ENCODE measurements at regions not wholly inside any gene's neighbourhood (a gene's known extent, or its start where the extent isn't known, plus 50 kb on each side); places are given as distances from the start of the nearest gene placed in this dataset.

DNA sequence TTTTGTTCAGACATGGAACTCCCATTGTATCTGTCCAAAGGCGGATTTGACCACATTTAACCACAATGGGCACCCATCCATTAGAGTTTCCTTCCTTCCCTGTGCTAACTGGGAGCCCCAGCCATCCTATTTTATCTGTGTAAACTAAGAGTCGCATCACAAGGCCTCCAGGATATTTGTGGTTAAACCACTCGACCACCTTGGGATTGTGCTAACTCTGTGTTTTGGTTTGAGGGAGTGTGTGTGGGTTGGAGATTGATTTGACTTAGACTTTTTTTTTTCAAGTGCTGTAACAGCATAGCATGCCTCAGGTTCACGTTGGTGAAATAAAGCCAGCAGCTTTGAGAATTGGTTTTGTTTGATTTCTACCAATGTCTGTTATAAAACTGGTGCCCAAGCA lies 100.4 kb upstream of the TP63 start:
- no peak overlapping the region for H3K27ac Mint-ChIP-seq
- Histone ChIP-seq H3K4me1 (ENCODE audit: insufficient read depth) (no peaks in the 10 kb centered on the region), H3K27ac (ENCODE audit: low read depth) (no peak overlapping the region), H3K36me3 (ENCODE audit: insufficient read depth) (no peaks in the 10 kb centered on the region), H3K9me2 (ENCODE audit: insufficient read depth) (no peaks in the 10 kb centered on the region), H3K4me3 (no peak overlapping the region), H4K20me1 (replicated peaks; ENCODE audit: insufficient read depth) (no peaks in the 10 kb centered on the region), H3K4me2 (no peak overlapping the region), H3K79me2 (replicated peaks; ENCODE audit: insufficient read depth) (no peaks in the 10 kb centered on the region), H3F3A (replicated peaks; ENCODE audit: low read depth) (no peaks in the 10 kb centered on the region), H2AFZ (no peak overlapping the region), H3K27me3 (ENCODE audit: insufficient read depth) (no peaks in the 10 kb centered on the region)
- ATAC-seq (no peak), DNase-seq (ENCODE audit: low spot score) (no peak)
- no peaks in the 10 kb centered on the region for H3K9me3 Mint-ChIP-seq
- H3K4me1 Mint-ChIP-seq = no peaks in the 10 kb centered on the region
- TF ChIP-seq EZH2 (IDR thresholded peaks at IDR 0.05; ENCODE audit: low read depth, unreplicated experiment) = no peak
- TF ChIP-seq JUNB (IDR thresholded peaks at IDR 0.05; ENCODE audit: unreplicated experiment) = no peak
- TF ChIP-seq CREB1 (CRISPR knock-in tag; IDR thresholded peaks at IDR 0.05; ENCODE audit: low read depth) = no peak
- no peak for TF ChIP-seq ZNF331 (CRISPR knock-in tag; IDR thresholded peaks at IDR 0.05; ENCODE audit: low read depth)
- TF ChIP-seq, protein P1, sequence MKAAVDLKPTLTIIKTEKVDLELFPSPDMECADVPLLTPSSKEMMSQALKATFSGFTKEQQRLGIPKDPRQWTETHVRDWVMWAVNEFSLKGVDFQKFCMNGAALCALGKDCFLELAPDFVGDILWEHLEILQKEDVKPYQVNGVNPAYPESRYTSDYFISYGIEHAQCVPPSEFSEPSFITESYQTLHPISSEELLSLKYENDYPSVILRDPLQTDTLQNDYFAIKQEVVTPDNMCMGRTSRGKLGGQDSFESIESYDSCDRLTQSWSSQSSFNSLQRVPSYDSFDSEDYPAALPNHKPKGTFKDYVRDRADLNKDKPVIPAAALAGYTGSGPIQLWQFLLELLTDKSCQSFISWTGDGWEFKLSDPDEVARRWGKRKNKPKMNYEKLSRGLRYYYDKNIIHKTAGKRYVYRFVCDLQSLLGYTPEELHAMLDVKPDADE (IDR thresholded peaks at IDR 0.05) = no peak
- TF ChIP-seq ZNF114 (CRISPR knock-in tag; IDR thresholded peaks at IDR 0.05) = no peak
- TF ChIP-seq POLR2AphosphoS5 (IDR thresholded peaks at IDR 0.05; ENCODE audit: low read depth) = no peak
- no peak for TF ChIP-seq STAT1 (IDR thresholded peaks at IDR 0.05; ENCODE audit: unreplicated experiment)
- TF ChIP-seq, protein P2, sequence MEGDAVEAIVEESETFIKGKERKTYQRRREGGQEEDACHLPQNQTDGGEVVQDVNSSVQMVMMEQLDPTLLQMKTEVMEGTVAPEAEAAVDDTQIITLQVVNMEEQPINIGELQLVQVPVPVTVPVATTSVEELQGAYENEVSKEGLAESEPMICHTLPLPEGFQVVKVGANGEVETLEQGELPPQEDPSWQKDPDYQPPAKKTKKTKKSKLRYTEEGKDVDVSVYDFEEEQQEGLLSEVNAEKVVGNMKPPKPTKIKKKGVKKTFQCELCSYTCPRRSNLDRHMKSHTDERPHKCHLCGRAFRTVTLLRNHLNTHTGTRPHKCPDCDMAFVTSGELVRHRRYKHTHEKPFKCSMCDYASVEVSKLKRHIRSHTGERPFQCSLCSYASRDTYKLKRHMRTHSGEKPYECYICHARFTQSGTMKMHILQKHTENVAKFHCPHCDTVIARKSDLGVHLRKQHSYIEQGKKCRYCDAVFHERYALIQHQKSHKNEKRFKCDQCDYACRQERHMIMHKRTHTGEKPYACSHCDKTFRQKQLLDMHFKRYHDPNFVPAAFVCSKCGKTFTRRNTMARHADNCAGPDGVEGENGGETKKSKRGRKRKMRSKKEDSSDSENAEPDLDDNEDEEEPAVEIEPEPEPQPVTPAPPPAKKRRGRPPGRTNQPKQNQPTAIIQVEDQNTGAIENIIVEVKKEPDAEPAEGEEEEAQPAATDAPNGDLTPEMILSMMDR (conservative IDR thresholded peaks at IDR 0.05; ENCODE audit: low read depth in 2 of 2) = no peak
- TF ChIP-seq EZH2phosphoT487 (IDR thresholded peaks at IDR 0.05; ENCODE audit: unreplicated experiment) = no peak
- TF ChIP-seq NANOG (IDR thresholded peaks at IDR 0.05; ENCODE audit: borderline replicate concordance) = no peak
- TF ChIP-seq, protein P3, sequence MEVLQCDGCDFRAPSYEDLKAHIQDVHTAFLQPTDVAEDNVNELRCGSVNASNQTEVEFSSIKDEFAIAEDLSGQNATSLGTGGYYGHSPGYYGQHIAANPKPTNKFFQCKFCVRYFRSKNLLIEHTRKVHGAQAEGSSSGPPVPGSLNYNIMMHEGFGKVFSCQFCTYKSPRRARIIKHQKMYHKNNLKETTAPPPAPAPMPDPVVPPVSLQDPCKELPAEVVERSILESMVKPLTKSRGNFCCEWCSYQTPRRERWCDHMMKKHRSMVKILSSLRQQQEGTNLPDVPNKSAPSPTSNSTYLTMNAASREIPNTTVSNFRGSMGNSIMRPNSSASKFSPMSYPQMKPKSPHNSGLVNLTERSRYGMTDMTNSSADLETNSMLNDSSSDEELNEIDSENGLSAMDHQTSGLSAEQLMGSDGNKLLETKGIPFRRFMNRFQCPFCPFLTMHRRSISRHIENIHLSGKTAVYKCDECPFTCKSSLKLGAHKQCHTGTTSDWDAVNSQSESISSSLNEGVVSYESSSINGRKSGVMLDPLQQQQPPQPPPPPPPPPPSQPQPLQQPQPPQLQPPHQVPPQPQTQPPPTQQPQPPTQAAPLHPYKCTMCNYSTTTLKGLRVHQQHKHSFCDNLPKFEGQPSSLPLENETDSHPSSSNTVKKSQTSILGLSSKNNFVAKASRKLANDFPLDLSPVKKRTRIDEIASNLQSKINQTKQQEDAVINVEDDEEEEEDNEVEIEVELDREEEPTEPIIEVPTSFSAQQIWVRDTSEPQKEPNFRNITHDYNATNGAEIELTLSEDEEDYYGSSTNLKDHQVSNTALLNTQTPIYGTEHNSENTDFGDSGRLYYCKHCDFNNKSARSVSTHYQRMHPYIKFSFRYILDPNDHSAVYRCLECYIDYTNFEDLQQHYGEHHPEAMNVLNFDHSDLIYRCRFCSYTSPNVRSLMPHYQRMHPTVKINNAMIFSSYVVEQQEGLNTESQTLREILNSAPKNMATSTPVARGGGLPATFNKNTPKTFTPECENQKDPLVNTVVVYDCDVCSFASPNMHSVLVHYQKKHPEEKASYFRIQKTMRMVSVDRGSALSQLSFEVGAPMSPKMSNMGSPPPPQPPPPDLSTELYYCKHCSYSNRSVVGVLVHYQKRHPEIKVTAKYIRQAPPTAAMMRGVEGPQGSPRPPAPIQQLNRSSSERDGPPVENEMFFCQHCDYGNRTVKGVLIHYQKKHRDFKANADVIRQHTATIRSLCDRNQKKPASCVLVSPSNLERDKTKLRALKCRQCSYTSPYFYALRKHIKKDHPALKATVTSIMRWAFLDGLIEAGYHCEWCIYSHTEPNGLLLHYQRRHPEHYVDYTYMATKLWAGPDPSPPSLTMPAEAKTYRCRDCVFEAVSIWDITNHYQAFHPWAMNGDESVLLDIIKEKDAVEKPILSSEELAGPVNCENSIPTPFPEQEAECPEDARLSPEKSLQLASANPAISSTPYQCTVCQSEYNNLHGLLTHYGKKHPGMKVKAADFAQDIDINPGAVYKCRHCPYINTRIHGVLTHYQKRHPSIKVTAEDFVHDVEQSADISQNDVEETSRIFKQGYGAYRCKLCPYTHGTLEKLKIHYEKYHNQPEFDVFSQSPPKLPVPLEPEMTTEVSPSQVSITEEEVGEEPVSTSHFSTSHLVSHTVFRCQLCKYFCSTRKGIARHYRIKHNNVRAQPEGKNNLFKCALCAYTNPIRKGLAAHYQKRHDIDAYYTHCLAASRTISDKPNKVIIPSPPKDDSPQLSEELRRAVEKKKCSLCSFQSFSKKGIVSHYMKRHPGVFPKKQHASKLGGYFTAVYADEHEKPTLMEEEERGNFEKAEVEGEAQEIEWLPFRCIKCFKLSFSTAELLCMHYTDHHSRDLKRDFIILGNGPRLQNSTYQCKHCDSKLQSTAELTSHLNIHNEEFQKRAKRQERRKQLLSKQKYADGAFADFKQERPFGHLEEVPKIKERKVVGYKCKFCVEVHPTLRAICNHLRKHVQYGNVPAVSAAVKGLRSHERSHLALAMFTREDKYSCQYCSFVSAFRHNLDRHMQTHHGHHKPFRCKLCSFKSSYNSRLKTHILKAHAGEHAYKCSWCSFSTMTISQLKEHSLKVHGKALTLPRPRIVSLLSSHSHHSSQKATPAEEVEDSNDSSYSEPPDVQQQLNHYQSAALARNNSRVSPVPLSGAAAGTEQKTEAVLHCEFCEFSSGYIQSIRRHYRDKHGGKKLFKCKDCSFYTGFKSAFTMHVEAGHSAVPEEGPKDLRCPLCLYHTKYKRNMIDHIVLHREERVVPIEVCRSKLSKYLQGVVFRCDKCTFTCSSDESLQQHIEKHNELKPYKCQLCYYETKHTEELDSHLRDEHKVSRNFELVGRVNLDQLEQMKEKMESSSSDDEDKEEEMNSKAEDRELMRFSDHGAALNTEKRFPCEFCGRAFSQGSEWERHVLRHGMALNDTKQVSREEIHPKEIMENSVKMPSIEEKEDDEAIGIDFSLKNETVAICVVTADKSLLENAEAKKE (CRISPR knock-in tag; IDR thresholded peaks at IDR 0.05) = no peak
- H3K36me3 Mint-ChIP-seq (ENCODE audit: low read depth) = no peaks in the 10 kb centered on the region
- H3K27me3 Mint-ChIP-seq (ENCODE audit: insufficient read depth, low read depth, poor library complexity) = peaks cover 5% of the 10 kb centered on the region
- H3K4me3 Mint-ChIP-seq = no peak overlapping the region
